Heart right ventricle (tissue), 16 donors: ENCODE measurements at regions not wholly inside any gene's neighbourhood (a gene's known extent, or its start where the extent isn't known, plus 50 kb on each side); places are given as distances from the start of the nearest gene placed in this dataset.
"Not testable (repeated sequence)": the region's sequence is repeated elsewhere in the genome, so short reads cannot be mapped to it uniquely, and the experiment has no call there.

Experiments
- ATAC-seq, 8 donors: fragments of 200-7000 bp; cut with Tn5 transposase; one replicate each; pipeline ENCODE4 v1.9.1; 2020; ENCODE audit warnings: mild to moderate bottlenecking in 8 of 8, moderate library complexity in 8 of 8, moderate number of reproducible peaks in 1 of 8
- DNase-seq, 2 donors: peaks; one replicate each; pipeline ENCODE4 v3.0.0-alpha.2; 2020
- H3K27ac ChIP-seq, 10 donors: fragments of 200-600 bp; sonication (generic) in 2 of 10; one replicate each; pipeline versions ENCODE4 v1.5.0 to v1.8.0; 2020 to 2022; ENCODE audit warnings: mild to moderate bottlenecking in 3 of 10
- H3K27me3 ChIP-seq, 7 donors: fragments of 200-600 bp; one replicate each; pipeline ENCODE4 v1.8.0; 2021 to 2022; ENCODE audit warnings: mild to moderate bottlenecking in 2 of 7
- H3K36me3 ChIP-seq, 9 donors: fragments of 200-600 bp; sonication (generic) in 1 of 9; one replicate each; pipeline versions ENCODE4 v1.5.0 to v1.8.0; 2020 to 2022; ENCODE audit warnings: mild to moderate bottlenecking in 2 of 9
- H3K4me1 ChIP-seq, 9 donors: fragments of 200-600 bp; sonication (generic) in 1 of 9; one replicate each; pipeline versions ENCODE4 v1.5.0 to v1.8.0; 2020 to 2022; ENCODE audit warnings: mild to moderate bottlenecking in 4 of 9
- H3K4me3 ChIP-seq, 10 donors: fragments of 200-600 bp; sonication (generic) in 2 of 10; one replicate each; pipeline versions ENCODE4 v1.5.0 to v1.8.0; 2020 to 2022; ENCODE audit warnings: mild to moderate bottlenecking in 7 of 10, moderate library complexity in 2 of 10
- H3K9me3 ChIP-seq, 11 donors: fragments of 200-600 bp in 10 of 11; sonication (generic) in 2 of 11; one replicate each; pipeline versions ENCODE4 v1.5.0 to v1.8.0; 2013 to 2022; ENCODE audit warnings: mild to moderate bottlenecking in 2 of 11, control low read depth in 1 of 11, moderate library complexity in 1 of 11
- WGBS, 2 donors: extraction: QIAGEN DNeasy Blood & Tissue Kit; methylation state at CpG; one replicate each; pipeline ENCODE4 v1.1.7; 2013; ENCODE audit warnings: inconsistent platforms in 1 of 2; 5-methylcytosine and 5-hydroxymethylcytosine counted together
- intact Hi-C, 10 donors: fragments of 100-400 bp; cut with DNase I; formaldehyde crosslinking; loops; one replicate each; pipeline versions ENCODE4 v1.11.1 to v1.14.2; 2022
- TF ChIP-seq, protein P1 (sequence below), 9 donors: fragments of 200-600 bp; sonication (generic) in 2 of 9; IDR thresholded peaks; one replicate each; pipeline versions ENCODE4 v1.5.0 to v1.8.0; 2021 to 2022; ENCODE audit warnings: antibody characterized with exemption in 9 of 9, mild to moderate bottlenecking in 5 of 9, moderate library complexity in 1 of 9
- donor health status: Arrhythmogenic right ventricular cardiomyopathy.
- donor health status: ischemic (EF 13 %, LVEDD 7.1; RV severe dilation, severe dysfunction).
- donor health status: healthy with polysubstance abuse.
- donor health status: DM: no; HTN: yes; CAD: no.
- donor health status: DM: no; HTN: no; CAD: no.
- donor health status: ischemic (EF 25% LVEDD 6.9; RV normal size, moderate dysfunction).
- donor health status: ischemic (EF 25% LVEDD 5.7; RV mildly dilated, moderate dysfunction).
- donor health status: healthy.
- donor health status: DM: yes; HTN: yes; CAD: no.
- donor health status: Ischemic cardiomyopathy.
- donor health status: ischemic (EF 35%, LVEDD 5.7; RV mildly dilated, moderate dysfunction).
- donor health status: nonischemic (EF 11% LVEDD 7.7; RV severe dilation, severe dysfunction).
- donor health status: DM: yes; HTN: yes; CAD: no.
- donor health status: PGD.
- donor health status: ischemic (EF 29% LVEDD 5.4; RV normal size, mild dysfunction).
- donor health status: nonischemic (EF 23%, LVEDD 6.1; RV moderate dilation, normal function).

DNA sequence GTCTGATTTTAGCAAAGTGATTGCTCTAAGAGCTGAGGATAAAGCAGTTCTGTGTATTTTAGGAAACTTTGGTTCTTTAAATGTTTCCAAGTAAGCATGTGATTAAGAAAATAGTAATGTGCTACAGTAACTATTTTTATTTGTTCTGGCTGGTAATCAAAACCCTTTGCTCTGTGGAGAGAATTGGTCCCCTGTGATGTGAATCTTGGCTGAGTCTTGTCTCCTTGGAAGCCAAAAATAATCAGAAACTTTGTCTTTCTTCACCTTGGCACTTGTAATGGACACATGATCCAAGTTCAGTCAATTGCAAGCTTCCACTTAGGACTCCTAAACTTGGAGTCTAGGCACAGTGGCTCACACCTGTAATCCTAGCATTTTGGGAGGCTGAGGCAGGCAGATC lies 422.7 kb upstream of the CDH20 start:
- ATAC-seq (peak in 2 of 8 donors; percentile 19 to 21), DNase-seq (no peak)
- Histone ChIP-seq H3K4me1 (peaks cover 0 to 14% (median 0%) of the 10 kb centered on the region in 9 donors), H3K4me3 (no peak overlapping the region), H3K27me3 (no peaks in the 10 kb centered on the region), H3K36me3 (no peaks in the 10 kb centered on the region), H3K9me3 (no peaks in the 10 kb centered on the region), H3K27ac (no peak overlapping the region)
- TF ChIP-seq, protein P1, sequence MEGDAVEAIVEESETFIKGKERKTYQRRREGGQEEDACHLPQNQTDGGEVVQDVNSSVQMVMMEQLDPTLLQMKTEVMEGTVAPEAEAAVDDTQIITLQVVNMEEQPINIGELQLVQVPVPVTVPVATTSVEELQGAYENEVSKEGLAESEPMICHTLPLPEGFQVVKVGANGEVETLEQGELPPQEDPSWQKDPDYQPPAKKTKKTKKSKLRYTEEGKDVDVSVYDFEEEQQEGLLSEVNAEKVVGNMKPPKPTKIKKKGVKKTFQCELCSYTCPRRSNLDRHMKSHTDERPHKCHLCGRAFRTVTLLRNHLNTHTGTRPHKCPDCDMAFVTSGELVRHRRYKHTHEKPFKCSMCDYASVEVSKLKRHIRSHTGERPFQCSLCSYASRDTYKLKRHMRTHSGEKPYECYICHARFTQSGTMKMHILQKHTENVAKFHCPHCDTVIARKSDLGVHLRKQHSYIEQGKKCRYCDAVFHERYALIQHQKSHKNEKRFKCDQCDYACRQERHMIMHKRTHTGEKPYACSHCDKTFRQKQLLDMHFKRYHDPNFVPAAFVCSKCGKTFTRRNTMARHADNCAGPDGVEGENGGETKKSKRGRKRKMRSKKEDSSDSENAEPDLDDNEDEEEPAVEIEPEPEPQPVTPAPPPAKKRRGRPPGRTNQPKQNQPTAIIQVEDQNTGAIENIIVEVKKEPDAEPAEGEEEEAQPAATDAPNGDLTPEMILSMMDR (IDR thresholded peaks at IDR 0.05), result no peak
- intact Hi-C loops, result no loop called here

- intact Hi-C loops, result no loop called here
- DNase-seq, result no peak
- H3K9me3 ChIP-seq, result no peaks in the 10 kb centered on the region
- no peak overlapping the region for H3K27ac ChIP-seq
- peaks cover 0 to 8% (median 0%) of the 10 kb centered on the region in 9 donors for H3K4me1 ChIP-seq
- H3K4me3 ChIP-seq, result no peak overlapping the region
- ATAC-seq, result no peak
- H3K36me3 ChIP-seq, result no peaks in the 10 kb centered on the region
- WGBS, 2 donors, result 88 to 89% methylated on average over 2 of the region's 2 CpGs
- no peaks in the 10 kb centered on the region for H3K27me3 ChIP-seq
- TF ChIP-seq, protein P1 (IDR thresholded peaks at IDR 0.05), result no peak
Measured at GRCh38 chr18:60911504-60911903, 421.7 kb upstream of the CDH20 start.

- DNase-seq (no peak), ATAC-seq (no peak)
- intact Hi-C loops, result no loop called here
- 34 to 59% methylated on average over 2 of the region's 2 CpGs for WGBS, 2 donors
- Histone ChIP-seq H3K9me3 (no peaks in the 10 kb centered on the region), H3K27ac (no peak overlapping the region), H3K27me3 (no peaks in the 10 kb centered on the region), H3K36me3 (no peaks in the 10 kb centered on the region), H3K4me3 (no peak overlapping the region), H3K4me1 (peaks cover 0 to 6% (median 0%) of the 10 kb centered on the region in 9 donors)
- TF ChIP-seq, protein P1 (IDR thresholded peaks at IDR 0.05), result no peak
Measured at GRCh38 chr18:60915160-60915559, 418.1 kb upstream of the CDH20 start.

DNA sequence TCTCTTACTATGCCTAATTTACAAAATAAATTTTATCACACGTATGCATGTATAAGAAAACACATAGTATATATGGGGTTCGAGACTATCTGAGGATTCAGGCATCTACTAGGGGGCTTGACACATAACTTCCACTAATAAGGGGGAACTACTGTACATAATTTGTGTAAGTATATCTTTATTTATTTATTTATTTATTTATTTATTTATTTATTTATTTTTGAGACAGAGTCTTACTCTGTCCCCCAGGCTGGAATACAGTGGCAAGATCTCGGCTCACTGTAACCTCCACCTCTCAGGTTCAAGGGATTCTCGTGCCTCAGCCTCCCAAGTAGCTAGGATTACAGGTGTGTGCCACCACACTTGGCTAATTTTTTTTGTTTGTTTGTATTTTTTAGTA lies 414.4 kb upstream of the CDH20 start:
- ATAC-seq, H3K4me1 ChIP-seq, H3K27ac ChIP-seq, H3K36me3 ChIP-seq, DNase-seq, H3K27me3 ChIP-seq, H3K4me3 ChIP-seq, H3K9me3 ChIP-seq, intact Hi-C loops: not testable (repeated sequence)
- WGBS, 2 donors, result 92% methylated on average over 4 of the region's 4 CpGs

GRCh38 chr18:60925892-60926291 lies 407.3 kb upstream of the CDH20 start:
- no peaks in the 10 kb centered on the region for H3K36me3 ChIP-seq
- no peaks in the 10 kb centered on the region for H3K4me1 ChIP-seq
- no peak overlapping the region for H3K27ac ChIP-seq
- ATAC-seq (no peak), DNase-seq (no peak)
- 93 to 94% methylated on average over 8 of the region's 8 CpGs for WGBS, 2 donors
- intact Hi-C loops, result no loop called here
- H3K9me3 ChIP-seq, result peaks cover 0 to 8% (median 0%) of the 10 kb centered on the region in 11 donors
- TF ChIP-seq, protein P1 (IDR thresholded peaks at IDR 0.05), result no peak
- no peaks in the 10 kb centered on the region for H3K27me3 ChIP-seq
- no peak overlapping the region for H3K4me3 ChIP-seq
